ENCODE measurements at regions not wholly inside any gene's neighbourhood (a gene's known extent, or its start where the extent isn't known, plus 50 kb on each side); places are given as distances from the start of the nearest gene placed in this dataset.
"Not testable (repeated sequence)": the region's sequence is repeated elsewhere in the genome, so short reads cannot be mapped to it uniquely, and the experiment has no call there.

GRCh38 chr14:105601360-105602242 lies 75.2 kb downstream of the TMEM121 start:
- DNase-seq (ENCODE audit: low read depth), result no peak
- no peak overlapping the region for H3K4me3 ChIP-seq (ENCODE audit: low read depth, low read length)
- TF ChIP-seq CTCF (IDR thresholded peaks at IDR 0.05; ENCODE audit: insufficient read depth, low read depth, low read length), result no peak

GRCh38 chr14:105602243-105602750 lies 75.9 kb downstream of the TMEM121 start:
- no peak for TF ChIP-seq CTCF (IDR thresholded peaks at IDR 0.05; ENCODE audit: insufficient read depth, low read depth, low read length)
- no peak overlapping the region for H3K4me3 ChIP-seq (ENCODE audit: low read depth, low read length)
- no peak for DNase-seq (ENCODE audit: low read depth)

- no peak for TF ChIP-seq CTCF (IDR thresholded peaks at IDR 0.05; ENCODE audit: insufficient read depth, low read depth, low read length)
- no peak overlapping the region for H3K4me3 ChIP-seq (ENCODE audit: low read depth, low read length)
- no peak for DNase-seq (ENCODE audit: low read depth)
Observed at GRCh38 chr14:105602799-105603793, 76.7 kb downstream of the TMEM121 start.

GRCh38 chr14:105604531-105605463 lies 78.4 kb downstream of the TMEM121 start:
- not testable (repeated sequence) for DNase-seq (ENCODE audit: low read depth); H3K4me3 ChIP-seq (ENCODE audit: low read depth, low read length)

GRCh38 chr14:105605464-105606304 lies 79.3 kb downstream of the TMEM121 start:
- no peak for TF ChIP-seq CTCF (IDR thresholded peaks at IDR 0.05; ENCODE audit: insufficient read depth, low read depth, low read length)
- DNase-seq (ENCODE audit: low read depth), result no peak
- no peak overlapping the region for H3K4me3 ChIP-seq (ENCODE audit: low read depth, low read length)

GRCh38 chr14:105606305-105606975 lies 80.1 kb downstream of the TMEM121 start:
- not testable (repeated sequence) for H3K4me3 ChIP-seq (ENCODE audit: low read depth, low read length); DNase-seq (ENCODE audit: low read depth)

GRCh38 chr14:105607025-105607424 lies 80.6 kb downstream of the TMEM121 start:
- DNase-seq (ENCODE audit: low read depth), result not testable (repeated sequence)

GRCh38 chr14:105614987-105615386 lies 88.6 kb downstream of the TMEM121 start:
- not testable (repeated sequence) for H3K4me3 ChIP-seq (ENCODE audit: low read depth, low read length); DNase-seq (ENCODE audit: low read depth)

More at GRCh38 chr14:105607025-105607424, 80.6 kb downstream of the TMEM121 start:
- not testable (repeated sequence) for H3K4me3 ChIP-seq (ENCODE audit: low read depth, low read length)

GRCh38 chr14:105615986-105616801 lies 89.8 kb downstream of the TMEM121 start:
- not testable (repeated sequence) for H3K4me3 ChIP-seq (ENCODE audit: low read depth, low read length); DNase-seq (ENCODE audit: low read depth)

Data from fibroblast of villous mesenchyme (primary cell).